ENCODE measurements at regions not wholly inside any gene's neighbourhood (a gene's known extent, or its start where the extent isn't known, plus 50 kb on each side); places are given as distances from the start of the nearest gene placed in this dataset.

- no peaks in the 10 kb centered on the region for H3K27me3 ChIP-seq (ENCODE audit: control insufficient read depth, insufficient read depth, low read length)
- DNase-seq (ENCODE audit: low read depth), result no peak
- H3K36me3 ChIP-seq (ENCODE audit: control insufficient read depth, insufficient read depth, low read length), result no peaks in the 10 kb centered on the region
- TF ChIP-seq CTCF (IDR thresholded peaks at IDR 0.05; ENCODE audit: insufficient read depth, low read length, severe bottlenecking), result no peak
- no peak for FAIRE-seq
- no peak overlapping the region for H3K4me3 ChIP-seq (ENCODE audit: low read depth, low read length)
Measured at GRCh38 chr17:77821114-77821513, 137.4 kb upstream of the TNRC6C start.

GRCh38 chr17:77822302-77823030, 136.0 kb upstream of the TNRC6C start:
- TF ChIP-seq CTCF (IDR thresholded peaks at IDR 0.05; ENCODE audit: insufficient read depth, low read length, severe bottlenecking), result no peak
- FAIRE-seq, result no peak
- no peaks in the 10 kb centered on the region for H3K36me3 ChIP-seq (ENCODE audit: control insufficient read depth, insufficient read depth, low read length)
- DNase-seq (ENCODE audit: low read depth), result no peak
- no peaks in the 10 kb centered on the region for H3K27me3 ChIP-seq (ENCODE audit: control insufficient read depth, insufficient read depth, low read length)
- no peak overlapping the region for H3K4me3 ChIP-seq (ENCODE audit: low read depth, low read length)

- no peaks in the 10 kb centered on the region for H3K36me3 ChIP-seq (ENCODE audit: control insufficient read depth, insufficient read depth, low read length)
- no peak for TF ChIP-seq CTCF (IDR thresholded peaks at IDR 0.05; ENCODE audit: insufficient read depth, low read length, severe bottlenecking)
- FAIRE-seq (no peak), DNase-seq (ENCODE audit: low read depth) (no peak)
- no peaks in the 10 kb centered on the region for H3K27me3 ChIP-seq (ENCODE audit: control insufficient read depth, insufficient read depth, low read length)
- H3K4me3 ChIP-seq (ENCODE audit: low read depth, low read length), result no peak overlapping the region
Measured at GRCh38 chr17:77824102-77824779, 134.3 kb upstream of the TNRC6C start.

GRCh38 chr17:77824780-77825280, 133.7 kb upstream of the TNRC6C start:
- no peak for DNase-seq (ENCODE audit: low read depth)
- Histone ChIP-seq H3K4me3 (ENCODE audit: low read depth, low read length) (no peak overlapping the region), H3K27me3 (ENCODE audit: control insufficient read depth, insufficient read depth, low read length) (no peaks in the 10 kb centered on the region), H3K36me3 (ENCODE audit: control insufficient read depth, insufficient read depth, low read length) (no peaks in the 10 kb centered on the region)
- no peak for FAIRE-seq
- no peak for TF ChIP-seq CTCF (IDR thresholded peaks at IDR 0.05; ENCODE audit: insufficient read depth, low read length, severe bottlenecking)

GRCh38 chr17:77825621-77826020, 132.9 kb upstream of the TNRC6C start:
- Histone ChIP-seq H3K4me3 (ENCODE audit: low read depth, low read length) (no peak overlapping the region), H3K27me3 (ENCODE audit: control insufficient read depth, insufficient read depth, low read length) (no peaks in the 10 kb centered on the region), H3K36me3 (ENCODE audit: control insufficient read depth, insufficient read depth, low read length) (no peaks in the 10 kb centered on the region)
- no peak for TF ChIP-seq CTCF (IDR thresholded peaks at IDR 0.05; ENCODE audit: insufficient read depth, low read length, severe bottlenecking)
- no peak for DNase-seq (ENCODE audit: low read depth)
- no peak for FAIRE-seq

Measured in bronchial epithelial cell (primary cell).